NCI-H1092 treated with DMSO at 0.1 percent for 48 hours (cell line): ENCODE measurements at regions not wholly inside any gene's neighbourhood (a gene's known extent, or its start where the extent isn't known, plus 50 kb on each side); places are given as distances from the start of the nearest gene placed in this dataset.

Experiments used
- DNase-seq: peaks from one replicate; lab custom pipeline; 2025; lab: John Stamatoyannopoulos, UW

DNA sequence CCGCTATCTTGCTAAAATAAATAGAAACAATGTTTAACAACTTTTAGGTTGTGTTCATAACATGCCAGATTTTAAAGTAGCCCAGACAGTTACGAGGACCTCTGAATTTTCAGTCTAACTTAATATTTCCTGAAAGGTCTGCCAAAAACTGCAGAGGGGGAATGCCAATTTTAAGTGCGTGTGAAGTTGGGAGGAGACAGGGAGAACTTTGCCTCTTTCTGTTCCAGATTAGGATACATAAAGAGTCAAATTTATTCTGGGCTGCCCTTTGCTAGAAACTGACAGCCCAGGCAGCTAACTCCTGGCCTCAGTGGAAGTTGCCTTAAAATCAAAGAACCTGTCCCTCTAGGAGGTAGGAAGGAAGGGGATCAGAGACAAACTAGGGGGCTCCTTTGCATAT, 52.3 kb upstream of the PIP4K2A start:
- no peak for DNase-seq

DNA sequence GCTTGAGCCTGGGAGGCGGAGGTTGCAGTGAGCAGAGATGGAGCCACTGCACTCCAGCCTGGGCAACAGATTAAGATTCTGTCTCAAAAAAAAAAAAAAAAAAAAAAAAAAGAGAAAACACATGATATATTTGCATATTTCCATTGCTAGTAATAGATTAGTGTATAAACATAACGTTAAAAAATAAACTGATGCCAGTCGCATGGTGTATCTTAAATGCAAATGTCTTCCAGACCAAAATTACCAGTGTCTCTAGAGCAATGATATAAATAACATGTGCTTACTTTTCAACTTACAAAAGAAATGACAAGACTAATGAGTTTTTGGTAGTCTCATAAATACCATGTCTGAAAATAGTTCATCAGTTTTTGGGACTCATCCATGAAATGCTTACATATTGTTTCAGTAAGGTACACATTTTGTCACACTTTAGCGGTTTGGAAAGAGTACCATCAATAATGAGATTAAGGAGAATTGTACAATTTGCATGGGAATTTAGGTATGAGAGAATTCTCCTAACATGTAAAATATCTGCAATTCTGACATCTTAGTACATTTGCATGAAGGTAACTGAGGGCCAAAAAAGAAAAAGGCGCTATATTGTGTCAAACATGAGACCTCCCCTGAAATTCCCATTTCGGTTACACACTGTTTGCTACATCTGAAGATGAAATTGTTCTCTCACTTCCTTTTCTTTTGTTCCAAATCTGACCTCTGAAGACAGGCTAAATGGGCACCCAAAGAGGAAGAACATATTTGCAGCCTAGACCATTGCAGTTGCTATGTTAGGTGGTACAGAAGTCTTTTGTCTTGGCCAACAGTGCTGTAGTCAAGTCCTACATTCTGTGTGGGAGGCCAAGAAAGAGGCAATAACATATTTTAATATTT, 51.5 kb upstream of the PIP4K2A start:
- DNase-seq, result no peak

GRCh38 chr10:22764639-22765038, 50.3 kb upstream of the PIP4K2A start:
- DNase-seq, result no peak
